Motor neuron (in vitro differentiated cells): ENCODE measurements at regions not wholly inside any gene's neighbourhood (a gene's known extent, or its start where the extent isn't known, plus 50 kb on each side); places are given as distances from the start of the nearest gene placed in this dataset.
A peak's percentile ranks its signal among the peaks of the same experiment; 100 is the strongest.

ENCODE experiments used
- ATAC-seq, 8 experiments: fragments of 200-7000 bp; cut with Tn5 transposase; replicated peaks in 6 of 8; 2 replicates each; pipeline ENCODE4 v1.8.0; 2021; ENCODE audit warnings: mild to moderate bottlenecking in 8 of 8, moderate library complexity in 8 of 8
- H3K27ac ChIP-seq, 2 donors: fragments of 250-450 bp; sonication (Bioruptor Pico); 2 replicates each; pipeline ENCODE4 v1.9.0; 2021; ENCODE audit warnings: antibody characterized with exemption in 2 of 2, mild to moderate bottlenecking in 2 of 2, moderate library complexity in 1 of 2
- H3K4me1 ChIP-seq, 2 donors: fragments of 250-450 bp; sonication (Bioruptor Pico); replicated peaks in 1 of 2; 2 replicates each; pipeline ENCODE4 v1.6.1; 2021; ENCODE audit warnings: antibody characterized with exemption in 2 of 2, mild to moderate bottlenecking in 2 of 2, moderate library complexity in 1 of 2
- H3K4me3 ChIP-seq, 5 donors: fragments of 250-450 bp; sonication (Bioruptor Pico); 2 replicates each; pipeline ENCODE4 v1.9.0; 2021; ENCODE audit warnings: antibody characterized with exemption in 5 of 5, mild to moderate bottlenecking in 5 of 5, moderate library complexity in 4 of 5
- WGBS, 10 experiments: fragments of 450-650 bp; shearing (Covaris generic); methylation state at CpG; one replicate each; pipeline ENCODE4 v1.0.0; 2022; 5-methylcytosine and 5-hydroxymethylcytosine counted together
- in situ Hi-C, 9 experiments: fragments of 400-800 bp; cut with MboI; loops; one replicate each; pipeline ENCODE4 v1.15.0; 2021; ENCODE audit warnings: low sequenced_read_pairs in 9 of 9, low pct_unique_long_range_greater_than_20kb in 2 of 9; ENCODE audit not compliant: unreplicated experiment in 9 of 9

- in situ Hi-C loops: no loop called here
- ATAC-seq: no peak
- Histone ChIP-seq H3K27ac (no peak overlapping the region), H3K4me3 (no peak overlapping the region), H3K4me1 (no peaks in the 10 kb centered on the region)
- WGBS, 10 experiments: 0 to 82% (median 63%) methylated on average over 1 of the region's 1 CpG; no CpG with 5 or more reads in 2 of the 10 experiments
These were observed 119.0 kb upstream of the BET1 start for GRCh38 chr7:94123136-94123535.

GRCh38 chr7:94127026-94127425 lies 122.9 kb upstream of the BET1 start:
- Histone ChIP-seq H3K27ac (no peak overlapping the region), H3K4me3 (no peak overlapping the region), H3K4me1 (no peaks in the 10 kb centered on the region)
- in situ Hi-C loops: no loop called here
- ATAC-seq: no peak

DNA sequence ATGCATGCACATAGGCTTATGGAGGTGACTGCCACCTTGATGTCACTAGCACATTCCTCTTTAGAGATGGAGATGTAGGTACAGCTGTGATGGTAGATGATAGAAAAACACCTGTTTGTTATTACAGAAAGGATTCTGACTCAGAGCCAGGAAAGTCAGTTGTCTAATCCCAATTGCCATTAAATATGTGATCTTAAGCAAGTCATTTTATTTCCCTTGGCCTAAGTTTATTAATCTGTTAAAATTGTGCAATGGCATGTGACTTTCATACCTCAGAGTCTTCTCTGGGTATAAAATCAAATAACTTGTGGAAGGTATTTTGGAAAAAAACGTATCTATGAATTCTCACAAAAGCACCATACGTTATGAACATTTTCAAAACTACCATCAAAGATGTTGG lies 123.9 kb upstream of the BET1 start:
- no peak for ATAC-seq
- in situ Hi-C loops: no loop called here
- Histone ChIP-seq H3K4me3 (no peak overlapping the region), H3K27ac (no peak overlapping the region), H3K4me1 (no peaks in the 10 kb centered on the region)
- 54 to 100% (median 77%) methylated on average over 1 to 2 of the region's 2 CpGs; no CpG with 5 or more reads in 2 of the 10 experiments for WGBS, 10 experiments

DNA sequence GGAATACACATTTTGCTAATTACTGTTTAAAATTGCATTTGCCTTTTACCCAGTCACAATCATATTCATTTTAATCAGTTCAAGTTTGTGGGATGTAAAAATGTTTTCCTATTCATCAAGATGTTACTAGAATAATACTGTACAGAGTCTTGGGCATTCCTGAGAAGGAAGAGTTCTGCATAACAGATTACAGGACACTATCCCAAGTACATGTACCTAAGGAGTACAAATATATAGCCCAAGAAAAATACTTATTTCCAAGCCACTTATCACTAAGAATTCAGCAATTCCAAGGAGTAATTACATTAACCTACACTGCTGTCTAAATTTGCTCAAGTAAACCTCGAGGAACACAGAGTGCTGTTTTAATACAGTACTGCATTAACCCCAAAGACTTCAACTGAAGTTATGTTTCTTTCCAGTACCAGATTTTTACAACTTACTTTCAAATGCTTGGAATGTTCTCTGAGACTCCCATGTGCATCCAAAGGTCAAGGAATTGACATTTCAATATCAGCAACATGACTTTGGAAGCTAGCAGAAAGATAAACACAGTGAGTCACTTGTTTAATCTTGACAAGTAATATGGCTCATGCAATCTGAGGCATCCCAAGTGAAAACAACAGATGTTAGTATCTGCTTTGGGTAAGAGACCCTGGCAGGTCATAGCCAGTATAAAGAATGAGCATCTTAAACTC lies 125.4 kb upstream of the BET1 start:
- WGBS, 10 experiments: 18 to 86% (median 67%) methylated on average over 1 of the region's 1 CpG; no CpG with 5 or more reads in 4 of the 10 experiments
- Histone ChIP-seq H3K4me1 (no peaks in the 10 kb centered on the region), H3K27ac (no peak overlapping the region), H3K4me3 (no peak overlapping the region)
- in situ Hi-C loops: no loop called here
- peak in 2 of 8 experiments; percentile 37 to 58 for ATAC-seq

- in situ Hi-C loops: no loop called here
- peak in 1 of 8 experiments; percentile 31 for ATAC-seq
- WGBS, 10 experiments: 83 to 100% (median 100%) methylated on average over 1 to 3 of the region's 3 CpGs; no CpG with 5 or more reads in 2 of the 10 experiments
These were observed 126.6 kb upstream of the BET1 start for GRCh38 chr7:94130716-94131115.

DNA sequence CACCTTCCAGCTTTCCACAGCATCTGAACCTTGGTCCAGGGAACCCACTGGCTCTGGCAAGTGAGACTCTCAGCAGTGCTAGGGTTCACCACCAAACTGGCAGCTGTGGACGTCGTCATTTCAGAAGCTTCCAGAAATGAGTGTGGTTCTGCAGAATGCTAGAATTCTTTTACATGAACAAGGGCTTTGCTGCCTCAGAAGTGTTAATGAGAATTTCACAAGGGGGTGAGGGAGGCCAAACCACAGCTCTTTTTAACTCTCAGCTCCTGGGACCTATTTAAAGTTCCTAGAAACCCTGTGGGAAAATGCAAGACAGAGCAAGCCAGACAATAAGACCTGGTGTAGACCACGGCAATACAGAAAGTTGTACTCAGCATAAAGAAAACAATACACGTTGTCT lies 129.3 kb upstream of the BET1 start:
- Histone ChIP-seq H3K4me1 (no peaks in the 10 kb centered on the region), H3K27ac (no peak overlapping the region), H3K4me3 (no peak overlapping the region)
- in situ Hi-C loops: no loop called here
- ATAC-seq: peak in 2 of 8 experiments; percentile 65 to 86
- 0 to 100% (median 44%) methylated on average over 1 to 4 of the region's 4 CpGs; no CpG with 5 or more reads in 1 of the 10 experiments for WGBS, 10 experiments

More at GRCh38 chr7:94130716-94131115, 126.6 kb upstream of the BET1 start:
- Histone ChIP-seq H3K27ac (no peak overlapping the region), H3K4me3 (no peak overlapping the region), H3K4me1 (no peaks in the 10 kb centered on the region)

GRCh38 chr7:94135180-94135579 lies 131.0 kb upstream of the BET1 start:
- no peak overlapping the region for H3K4me3 ChIP-seq
- in situ Hi-C loops: no loop called here
- ATAC-seq: no peak
- H3K4me1 ChIP-seq: no peaks in the 10 kb centered on the region
- 0 to 82% (median 45%) methylated on average over 1 of the region's 1 CpG; no CpG with 5 or more reads in 6 of the 10 experiments for WGBS, 10 experiments
- no peak overlapping the region for H3K27ac ChIP-seq

DNA sequence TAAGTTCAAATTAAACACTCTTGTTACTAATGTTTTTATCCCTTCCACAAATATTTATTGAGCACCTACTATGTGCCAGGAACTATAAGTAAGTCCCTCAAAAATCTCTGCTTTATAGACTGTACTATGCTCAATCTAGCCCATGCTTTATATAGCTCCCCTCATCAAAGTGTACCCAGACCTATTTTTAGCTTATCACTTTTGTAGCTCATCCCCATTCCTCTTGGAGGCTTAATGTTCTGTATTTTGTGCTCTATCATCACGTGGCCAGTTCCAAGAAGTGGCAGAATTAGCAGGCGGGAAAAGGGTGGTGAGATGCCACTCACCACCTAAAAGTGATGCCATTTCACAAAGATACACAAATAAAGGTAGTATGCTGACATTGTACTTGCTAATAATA lies 138.1 kb upstream of the BET1 start:
- H3K27ac ChIP-seq: no peak overlapping the region
- H3K4me3 ChIP-seq: no peak overlapping the region
- H3K4me1 ChIP-seq: no peaks in the 10 kb centered on the region
- ATAC-seq: no peak
- WGBS, 10 experiments: 57 to 80% (median 66%) methylated on average over 1 to 2 of the region's 2 CpGs; no CpG with 5 or more reads in 3 of the 10 experiments
- in situ Hi-C loops: no loop called here

- in situ Hi-C loops: no loop called here
- H3K27ac ChIP-seq: no peak overlapping the region
- no peak overlapping the region for H3K4me3 ChIP-seq
- no peak for ATAC-seq
- WGBS, 10 experiments: 0 to 100% (median 79%) methylated on average over 1 to 2 of the region's 2 CpGs; no CpG with 5 or more reads in 1 of the 10 experiments
- no peaks in the 10 kb centered on the region for H3K4me1 ChIP-seq
These were observed 141.4 kb upstream of the BET1 start for GRCh38 chr7:94145602-94146001.

- in situ Hi-C loops: no loop called here
- Histone ChIP-seq H3K4me3 (no peak overlapping the region), H3K4me1 (no peaks in the 10 kb centered on the region), H3K27ac (no peak overlapping the region)
- ATAC-seq: peak in 1 of 8 experiments; percentile 18
- WGBS, 10 experiments: 59 to 100% (median 82%) methylated on average over 1 to 6 of the region's 6 CpGs; no CpG with 5 or more reads in 1 of the 10 experiments
These were observed 142.3 kb upstream of the BET1 start for GRCh38 chr7:94146408-94146807.

DNA sequence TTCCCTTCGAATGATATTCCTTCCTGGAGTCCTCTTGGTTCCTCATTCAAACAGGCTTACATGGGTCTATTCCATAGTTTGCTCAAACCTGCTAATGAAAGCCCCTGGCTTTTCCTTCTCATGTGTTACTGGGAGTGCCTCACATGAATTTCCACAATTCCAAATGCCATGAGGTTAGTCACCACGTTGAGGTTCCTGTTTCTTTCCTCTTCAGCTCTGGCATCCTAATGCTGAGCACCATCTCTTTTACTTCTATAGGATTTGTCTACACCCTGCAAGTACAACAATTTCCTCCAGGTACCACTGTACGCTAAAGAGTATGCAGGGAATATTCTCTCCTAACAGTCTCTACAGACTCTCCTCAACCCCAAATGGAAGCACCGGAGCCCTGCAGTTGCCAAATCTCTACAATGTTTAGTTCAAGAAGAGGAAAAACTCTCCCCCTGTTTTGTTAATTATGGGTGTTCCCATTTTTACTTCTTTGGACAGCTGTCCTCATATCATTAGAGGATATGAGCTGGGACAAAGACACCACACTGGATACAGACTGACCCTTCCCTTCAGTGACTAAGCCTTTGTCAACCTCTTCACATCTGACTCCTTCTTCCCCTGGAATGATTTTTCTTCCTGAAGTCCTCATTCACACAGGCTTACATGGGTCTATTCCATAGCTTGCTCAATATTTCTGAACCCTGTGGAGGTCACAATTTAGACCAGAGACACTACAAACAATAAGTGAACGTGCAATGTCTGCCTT lies 145.8 kb upstream of the BET1 start:
- in situ Hi-C loops: no loop called here
- Histone ChIP-seq H3K4me1 (no peaks in the 10 kb centered on the region), H3K4me3 (no peak overlapping the region), H3K27ac (no peak overlapping the region)
- peak in 2 of 8 experiments; percentile 85 to 94 for ATAC-seq
- WGBS, 10 experiments: 8 to 82% (median 66%) methylated on average over 1 to 5 of the region's 5 CpGs; no CpG with 5 or more reads in 1 of the 10 experiments

GRCh38 chr7:94154182-94154581 lies 150.0 kb upstream of the BET1 start:
- Histone ChIP-seq H3K27ac (no peak overlapping the region), H3K4me3 (no peak overlapping the region), H3K4me1 (no peaks in the 10 kb centered on the region)
- in situ Hi-C loops: no loop called here
- no peak for ATAC-seq

DNA sequence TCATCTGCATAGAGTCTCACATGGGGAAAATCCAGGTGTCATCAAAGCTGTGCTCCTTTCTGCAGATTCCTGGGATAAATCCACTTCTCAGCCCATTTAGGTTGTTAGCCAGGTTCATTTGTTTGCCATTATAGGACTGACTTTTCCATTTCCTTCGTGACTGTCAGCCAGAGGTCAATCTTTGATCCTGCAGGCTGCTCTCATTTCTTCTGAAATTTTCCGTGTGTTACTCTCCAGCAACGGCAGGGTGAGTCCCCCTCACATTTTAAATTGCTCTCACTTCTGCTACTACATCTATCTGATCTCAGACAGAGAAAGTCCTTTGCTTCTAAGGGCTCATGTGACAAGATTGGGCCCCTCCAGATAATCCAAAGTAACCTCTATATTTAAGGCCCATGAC lies 150.7 kb upstream of the BET1 start:
- Histone ChIP-seq H3K27ac (no peak overlapping the region), H3K4me3 (no peak overlapping the region), H3K4me1 (no peaks in the 10 kb centered on the region)
- no peak for ATAC-seq
- 20 to 48% (median 39%) methylated on average over 1 to 3 of the region's 3 CpGs; no CpG with 5 or more reads in 4 of the 10 experiments for WGBS, 10 experiments
- in situ Hi-C loops: no loop called here
